ENCODE measurements at regions not wholly inside any gene's neighbourhood (a gene's known extent, or its start where the extent isn't known, plus 50 kb on each side); places are given as distances from the start of the nearest gene placed in this dataset.

- TF ChIP-seq CTCF (IDR thresholded peaks at IDR 0.05) (no peak), POLR2AphosphoS5 (IDR thresholded peaks at IDR 0.05; ENCODE audit: low read depth, low read length) (no peak), REST (IDR thresholded peaks at IDR 0.05; ENCODE audit: insufficient read depth in 1 of 2, low read depth in 2 of 2, low read length in 1 of 2) (no peak), TCF7L2 (IDR thresholded peaks at IDR 0.05; ENCODE audit: low read depth, low read length) (no peak), SIN3A (IDR thresholded peaks at IDR 0.05; ENCODE audit: borderline replicate concordance, insufficient read depth, low read depth, low read length) (no peak)
Measured at GRCh38 chr9:31372799-31373587, 1011.5 kb upstream of the ACO1 start.
